ENCODE measurements at regions not wholly inside any gene's neighbourhood (a gene's known extent, or its start where the extent isn't known, plus 50 kb on each side); places are given as distances from the start of the nearest gene placed in this dataset.

DNA sequence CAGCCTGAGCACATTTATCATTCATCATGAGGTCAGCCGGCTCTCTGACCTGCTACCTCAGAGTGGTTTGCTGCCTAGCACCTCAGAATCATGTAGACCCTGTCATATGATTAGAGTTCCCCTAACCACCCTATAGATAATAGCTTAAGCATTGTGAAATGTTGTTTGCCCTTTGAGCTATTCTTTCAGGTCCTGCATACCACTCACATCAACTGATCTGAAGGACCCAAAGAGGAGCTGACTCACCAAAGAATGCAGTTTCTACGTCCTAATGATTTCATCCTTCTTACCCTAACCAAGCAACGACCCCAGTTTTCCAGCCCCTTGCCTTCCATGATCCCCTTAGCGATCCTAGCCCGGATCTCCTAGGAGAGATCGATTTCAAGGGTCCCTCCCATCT lies 527.9 kb downstream of the SOX5 start:
- TF ChIP-seq, protein P1, sequence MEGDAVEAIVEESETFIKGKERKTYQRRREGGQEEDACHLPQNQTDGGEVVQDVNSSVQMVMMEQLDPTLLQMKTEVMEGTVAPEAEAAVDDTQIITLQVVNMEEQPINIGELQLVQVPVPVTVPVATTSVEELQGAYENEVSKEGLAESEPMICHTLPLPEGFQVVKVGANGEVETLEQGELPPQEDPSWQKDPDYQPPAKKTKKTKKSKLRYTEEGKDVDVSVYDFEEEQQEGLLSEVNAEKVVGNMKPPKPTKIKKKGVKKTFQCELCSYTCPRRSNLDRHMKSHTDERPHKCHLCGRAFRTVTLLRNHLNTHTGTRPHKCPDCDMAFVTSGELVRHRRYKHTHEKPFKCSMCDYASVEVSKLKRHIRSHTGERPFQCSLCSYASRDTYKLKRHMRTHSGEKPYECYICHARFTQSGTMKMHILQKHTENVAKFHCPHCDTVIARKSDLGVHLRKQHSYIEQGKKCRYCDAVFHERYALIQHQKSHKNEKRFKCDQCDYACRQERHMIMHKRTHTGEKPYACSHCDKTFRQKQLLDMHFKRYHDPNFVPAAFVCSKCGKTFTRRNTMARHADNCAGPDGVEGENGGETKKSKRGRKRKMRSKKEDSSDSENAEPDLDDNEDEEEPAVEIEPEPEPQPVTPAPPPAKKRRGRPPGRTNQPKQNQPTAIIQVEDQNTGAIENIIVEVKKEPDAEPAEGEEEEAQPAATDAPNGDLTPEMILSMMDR (conservative IDR thresholded peaks at IDR 0.05), result no peak
- H3K27ac ChIP-seq, result no peak overlapping the region

DNA sequence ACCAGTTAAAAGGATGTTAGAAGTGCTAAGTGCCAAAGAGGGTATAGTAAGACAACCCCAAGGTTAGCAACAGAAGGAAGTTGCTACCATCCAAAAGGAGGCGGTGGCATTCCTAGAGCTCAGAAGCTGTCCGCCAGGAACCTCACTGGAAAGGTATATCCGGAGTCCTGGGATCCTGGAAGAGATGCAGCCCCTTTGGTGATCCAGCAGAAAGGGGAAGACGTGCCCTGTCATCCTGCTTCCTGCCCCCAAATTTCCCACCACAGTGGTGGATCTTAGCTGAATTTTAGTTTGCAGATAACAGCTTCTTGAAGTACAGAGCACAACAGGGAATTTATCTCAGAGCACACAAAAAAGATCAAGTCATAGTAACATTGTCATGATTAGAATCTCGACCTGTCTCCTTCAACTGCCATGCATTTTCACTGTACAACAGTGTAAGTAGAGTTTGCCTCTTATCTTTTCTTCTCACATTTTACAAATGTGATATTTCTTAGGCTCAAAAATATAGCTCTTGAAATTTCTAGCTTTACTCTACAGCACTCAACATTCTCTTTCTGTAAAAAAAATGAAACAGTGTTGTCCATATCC lies 526.3 kb downstream of the SOX5 start:
- TF ChIP-seq, protein P1 (conservative IDR thresholded peaks at IDR 0.05), result no peak
- H3K27ac ChIP-seq, result no peak overlapping the region

DNA sequence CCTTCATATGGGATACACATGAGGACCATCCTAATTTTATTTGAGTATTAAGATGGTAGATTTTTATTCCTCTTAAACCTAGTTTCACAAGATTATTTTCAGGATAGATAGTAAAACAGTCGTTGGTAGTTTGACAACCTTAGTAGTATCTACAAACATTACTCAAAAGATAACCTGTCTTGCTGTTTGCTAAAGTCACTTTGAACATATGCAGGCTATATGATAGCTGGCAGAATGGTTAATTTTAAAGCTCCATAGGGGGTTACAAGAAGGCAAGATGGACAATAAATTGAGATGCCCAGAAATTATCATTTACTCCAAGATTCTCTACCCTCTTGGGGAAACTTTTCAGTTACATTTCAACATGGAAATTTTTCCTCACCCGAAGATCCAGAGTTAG lies 525.7 kb downstream of the SOX5 start:
- TF ChIP-seq, protein P1 (conservative IDR thresholded peaks at IDR 0.05), result no peak
- no peak overlapping the region for H3K27ac ChIP-seq

DNA sequence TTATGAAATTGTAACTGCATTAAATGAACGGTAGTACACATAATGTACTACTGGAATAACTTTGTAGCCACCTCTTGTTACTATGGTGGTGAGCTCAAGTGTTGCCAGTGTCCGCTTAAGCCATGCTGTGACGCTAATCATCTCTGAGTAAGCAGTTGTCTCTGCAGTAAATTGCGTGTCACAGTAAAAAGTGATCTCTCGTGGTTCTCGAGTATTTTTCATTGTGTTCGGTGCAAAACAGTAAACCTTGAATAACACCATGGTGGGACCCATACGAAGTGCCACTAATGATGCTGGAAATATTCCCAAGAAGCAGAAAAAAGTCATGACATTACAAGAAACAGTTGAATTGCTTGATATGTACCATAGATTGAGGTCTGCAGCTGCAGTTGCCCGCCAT lies 524.8 kb downstream of the SOX5 start:
- H3K27ac ChIP-seq, result no peak overlapping the region
- TF ChIP-seq, protein P1 (conservative IDR thresholded peaks at IDR 0.05), result no peak

DNA sequence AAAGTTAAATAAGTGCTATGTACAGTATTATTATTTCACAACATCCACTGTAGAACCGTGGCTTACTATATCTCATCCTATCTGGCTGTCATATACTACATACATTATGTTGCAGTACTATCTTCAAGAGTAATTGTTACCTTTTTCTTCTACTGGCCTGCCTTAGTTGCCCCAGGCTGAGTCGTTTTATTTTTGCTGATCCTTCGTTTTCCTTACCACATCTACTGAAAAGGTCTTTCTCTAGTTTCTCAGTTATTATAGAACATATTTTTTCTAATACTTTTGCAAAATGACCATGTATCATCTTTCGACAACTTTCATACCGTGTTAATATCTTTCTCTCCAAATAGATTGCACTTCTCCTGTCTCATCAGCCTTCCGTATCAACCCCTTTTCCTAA lies 523.1 kb downstream of the SOX5 start:
- H3K27ac ChIP-seq, result no peak overlapping the region
- TF ChIP-seq, protein P1 (conservative IDR thresholded peaks at IDR 0.05), result no peak

DNA sequence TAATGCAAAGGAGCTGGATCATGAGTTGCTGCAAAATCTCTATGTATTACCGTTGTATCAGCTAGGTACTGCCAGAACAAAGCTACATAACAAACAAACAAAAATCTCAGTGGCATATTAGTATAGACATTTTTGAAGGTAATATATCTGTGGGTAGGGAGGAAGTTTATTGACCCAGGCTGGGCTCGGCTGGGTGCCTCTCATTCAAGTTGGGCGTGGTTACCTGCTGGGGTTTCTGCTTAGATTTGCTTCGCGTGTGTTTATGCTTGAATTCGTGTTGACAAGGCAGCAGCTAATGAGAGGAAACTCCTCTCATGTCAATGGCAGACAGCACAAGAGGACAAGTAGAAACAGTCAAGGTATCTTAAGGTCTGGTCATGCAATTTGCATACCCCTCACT lies 520.7 kb downstream of the SOX5 start:
- TF ChIP-seq, protein P1 (conservative IDR thresholded peaks at IDR 0.05), result no peak
- H3K27ac ChIP-seq, result no peak overlapping the region

DNA sequence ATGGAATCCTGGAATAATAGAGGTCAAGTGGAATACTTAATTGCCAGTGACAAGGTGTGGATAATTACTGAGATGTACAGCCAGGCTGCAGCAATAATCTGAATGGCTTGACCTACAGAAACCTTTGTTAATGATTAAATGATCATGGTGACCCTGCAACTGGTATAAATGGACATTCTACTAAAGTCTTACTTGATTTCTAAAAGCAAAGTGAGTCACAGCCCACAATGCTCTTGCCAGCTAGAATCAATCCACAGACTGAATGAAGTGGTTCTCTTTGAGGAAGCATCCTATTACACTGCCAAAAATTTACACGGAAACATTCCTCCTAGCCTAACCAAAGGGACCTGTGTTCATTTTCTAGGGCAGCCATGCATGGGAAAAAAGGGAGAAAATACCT lies 518.5 kb downstream of the SOX5 start:
- no peak overlapping the region for H3K27ac ChIP-seq
- TF ChIP-seq, protein P1 (conservative IDR thresholded peaks at IDR 0.05), result no peak

Measured in VCaP (cell line).